NCI-H1417 (cell line): ENCODE measurements at regions not wholly inside any gene's neighbourhood (a gene's known extent, or its start where the extent isn't known, plus 50 kb on each side); places are given as distances from the start of the nearest gene placed in this dataset.
"Not testable (repeated sequence)": the region's sequence is repeated elsewhere in the genome, so short reads cannot be mapped to it uniquely, and the experiment has no call there.

ENCODE experiments used
- DNase-seq, 3 experiments: peaks; one replicate each; lab custom pipeline; 2025; lab: John Stamatoyannopoulos, UW

- no peak for DNase-seq
These were observed 540.2 kb downstream of the KCNH5 start for GRCh38 chr14:62505045-62505444.

- not testable (repeated sequence) for DNase-seq
These were observed 523.9 kb downstream of the KCNH5 start for GRCh38 chr14:62521309-62521708.

DNA sequence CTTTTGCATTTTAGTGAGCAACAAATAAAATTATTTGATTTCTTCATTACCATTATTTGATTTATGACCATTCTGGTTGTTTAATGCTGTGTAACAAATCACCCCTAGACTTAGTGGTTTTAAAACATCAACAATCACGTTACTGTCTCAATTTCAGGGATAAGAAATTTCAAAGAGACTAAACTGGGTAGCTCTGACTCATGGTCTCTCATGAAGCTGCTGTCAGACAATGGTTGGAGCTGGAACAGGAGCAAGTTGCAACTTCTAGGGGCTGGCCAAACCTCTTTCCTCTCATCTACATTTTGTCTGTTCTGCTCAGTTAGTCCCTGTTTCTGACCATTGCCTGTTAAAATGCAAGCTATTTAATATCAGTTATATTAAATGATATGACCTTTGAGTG, 517.0 kb downstream of the KCNH5 start:
- DNase-seq, result no peak

GRCh38 chr14:62532181-62532580, 513.1 kb downstream of the KCNH5 start:
- peak in 1 of 3 experiments; percentile 3 for DNase-seq

DNA sequence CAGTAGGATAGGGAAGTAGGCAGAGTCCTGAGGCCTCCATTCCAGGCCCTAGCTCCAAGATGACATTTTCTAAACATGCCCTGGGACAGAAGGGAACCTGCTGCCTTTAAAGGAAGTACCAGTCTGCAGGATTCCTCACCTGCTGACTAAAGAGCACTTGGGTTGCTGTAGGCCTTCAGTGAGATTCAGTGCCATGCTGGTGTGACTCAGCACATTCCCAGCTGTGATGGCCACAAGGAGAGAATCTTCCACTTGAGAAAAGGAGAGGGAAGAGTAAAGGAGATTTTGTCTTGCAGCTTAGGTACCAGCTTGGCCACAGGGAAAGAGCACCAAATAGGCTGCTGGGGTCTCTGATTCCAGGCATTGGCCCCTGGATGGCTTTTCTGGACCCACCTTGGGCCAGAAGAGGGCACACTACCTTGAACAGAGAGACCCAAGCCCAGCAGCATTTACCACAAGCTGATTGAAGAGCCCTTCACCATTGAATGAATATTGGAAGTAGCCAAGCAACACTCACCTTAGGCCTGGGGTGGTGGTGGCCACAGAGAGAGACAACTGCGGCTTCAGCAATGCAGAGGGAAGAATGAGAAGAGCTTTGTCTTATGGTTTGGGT, 498.3 kb downstream of the KCNH5 start:
- DNase-seq, result no peak

GRCh38 chr14:62557416-62557815, 487.8 kb downstream of the KCNH5 start:
- DNase-seq, result no peak

GRCh38 chr14:62558451-62558850, 486.8 kb downstream of the KCNH5 start:
- DNase-seq, result no peak

- no peak for DNase-seq
These were observed 460.0 kb downstream of the KCNH5 start for GRCh38 chr14:62585247-62585646.

- DNase-seq, result no peak
These were observed 452.4 kb downstream of the KCNH5 start for GRCh38 chr14:62592877-62593276.

- no peak for DNase-seq
These were observed 448.1 kb downstream of the KCNH5 start for GRCh38 chr14:62597143-62597542.

DNA sequence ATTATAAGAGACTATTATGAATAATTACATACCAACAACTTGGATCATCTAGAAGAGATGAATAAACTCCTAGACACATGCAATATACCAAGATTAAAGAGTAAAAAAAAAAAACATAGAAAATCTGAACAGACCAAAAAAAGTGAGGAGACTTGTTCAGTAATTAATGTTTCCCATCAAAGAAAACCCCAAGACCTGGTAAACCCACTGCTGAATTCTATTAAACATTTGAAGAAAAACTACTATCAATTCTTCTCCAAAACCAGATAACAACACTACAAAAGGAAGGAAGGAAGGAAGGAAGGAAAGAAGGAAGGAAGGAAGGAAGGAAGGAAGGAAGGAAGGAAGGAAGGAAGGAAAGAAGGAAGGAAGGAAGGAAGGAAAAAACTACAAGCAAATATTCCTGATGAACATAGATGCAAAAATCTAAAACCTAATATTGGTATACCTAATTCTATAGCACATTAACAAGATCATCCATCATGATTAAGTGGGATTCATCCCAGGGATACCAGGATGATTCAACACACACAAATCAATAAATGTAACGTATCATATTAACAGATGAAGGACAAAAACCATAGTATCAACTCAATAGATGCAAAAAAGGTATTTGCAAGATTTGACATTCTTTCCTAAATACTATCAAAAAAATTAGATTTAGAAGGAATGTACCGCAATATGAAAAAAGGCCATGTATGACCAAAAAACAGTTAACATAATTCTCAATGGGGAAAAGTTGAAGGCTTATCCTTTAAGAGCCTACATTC, 445.5 kb downstream of the KCNH5 start:
- DNase-seq, result no peak

GRCh38 chr14:62602712-62603111, 442.5 kb downstream of the KCNH5 start:
- no peak for DNase-seq

- DNase-seq, result no peak
These were observed 440.7 kb downstream of the KCNH5 start for GRCh38 chr14:62604524-62604923.

GRCh38 chr14:62614122-62614521, 431.1 kb downstream of the KCNH5 start:
- no peak for DNase-seq

DNA sequence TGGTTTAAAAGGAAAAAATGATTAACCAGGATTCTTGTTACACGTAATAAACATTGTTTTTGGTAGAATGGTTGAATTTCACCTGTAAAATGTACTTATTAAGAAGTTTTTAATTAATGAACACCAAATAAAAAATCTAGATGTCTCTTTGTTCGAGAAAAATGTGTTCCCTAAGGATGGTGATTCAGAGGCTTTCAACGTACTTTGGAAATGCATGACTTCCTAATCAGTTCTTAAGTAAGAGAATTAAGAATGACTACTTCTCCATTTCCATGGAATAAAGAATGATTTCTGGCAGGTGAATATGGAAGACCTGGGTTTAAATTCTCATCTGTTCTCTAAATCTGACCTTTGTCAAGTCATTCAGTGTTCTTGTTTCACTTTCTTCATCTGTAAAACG, 428.6 kb downstream of the KCNH5 start:
- no peak for DNase-seq

DNA sequence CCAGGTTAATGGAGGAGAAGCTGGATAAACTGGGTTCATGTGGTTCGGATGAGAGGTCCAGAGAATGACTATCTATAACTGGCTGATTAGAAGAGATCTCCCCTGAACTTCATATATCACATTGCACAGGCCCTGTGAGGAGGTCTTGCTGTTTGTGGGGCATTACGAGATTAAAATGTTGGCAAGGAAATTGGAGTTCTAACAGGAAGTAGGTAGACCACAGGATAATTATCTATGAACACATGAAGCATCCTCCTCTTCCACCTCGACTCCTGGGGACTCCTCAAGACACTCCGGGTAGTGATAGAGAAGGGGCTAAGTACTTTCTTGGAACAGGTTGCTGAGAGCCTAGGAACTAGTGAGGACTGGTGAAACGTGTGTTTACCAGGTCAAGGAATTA, 418.8 kb downstream of the KCNH5 start:
- DNase-seq, result no peak

DNA sequence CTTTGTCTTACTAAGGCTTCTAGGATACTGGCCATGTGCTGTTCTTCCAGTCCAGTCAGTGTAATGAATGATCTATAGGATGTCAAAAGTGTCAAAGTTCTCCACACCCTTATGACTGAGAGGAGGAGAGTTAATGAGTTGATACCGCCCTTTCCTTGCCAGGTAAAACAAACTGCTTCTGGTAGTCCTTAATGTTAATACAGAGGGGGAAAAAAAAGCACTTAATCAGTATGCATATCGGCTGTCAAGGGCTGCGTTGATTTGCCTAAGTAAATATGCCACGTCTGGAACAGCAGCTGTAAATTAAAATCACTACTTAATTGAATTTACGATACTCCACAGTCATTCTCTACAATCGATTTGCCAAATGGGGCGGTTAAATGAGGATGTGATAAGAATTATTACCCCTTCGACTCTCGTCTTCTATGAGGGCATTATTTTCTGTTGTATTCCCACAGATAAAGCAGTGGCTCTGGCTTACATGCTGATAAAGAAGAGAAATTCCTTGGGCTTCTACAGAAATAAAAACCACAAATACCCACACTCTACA, 416.0 kb downstream of the KCNH5 start:
- DNase-seq, result peak in 1 of 3 experiments; percentile 8

GRCh38 chr14:62631176-62631575, 414.1 kb downstream of the KCNH5 start:
- no peak for DNase-seq

DNA sequence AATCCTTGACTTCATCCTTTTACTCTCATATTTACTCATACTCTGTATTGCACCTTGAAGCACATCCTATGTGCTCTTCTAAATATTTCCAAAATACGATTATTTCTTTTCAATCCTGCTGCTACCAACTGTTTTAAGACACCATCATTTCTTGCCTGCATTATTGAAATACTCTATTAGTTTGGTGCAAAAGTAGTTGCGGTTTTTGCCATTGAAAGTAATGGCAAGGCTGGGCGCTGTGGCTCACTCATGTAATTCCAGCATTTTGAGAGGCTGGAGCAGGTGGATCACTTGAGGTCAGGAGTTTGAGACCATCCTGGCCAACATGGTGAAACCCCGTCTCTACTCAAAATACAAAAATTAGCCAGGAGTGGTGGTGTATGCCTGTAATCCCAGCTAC, 412.5 kb downstream of the KCNH5 start:
- no peak for DNase-seq

- no peak for DNase-seq
These were observed 399.6 kb downstream of the KCNH5 start for GRCh38 chr14:62645649-62646048.
